Endothelial cell (in vitro differentiated cells): ENCODE measurements at regions not wholly inside any gene's neighbourhood (a gene's known extent, or its start where the extent isn't known, plus 50 kb on each side); places are given as distances from the start of the nearest gene placed in this dataset.

Experiments
- DNase-seq: peaks from one replicate; pipeline ENCODE4 v3.0.0; 2021; ENCODE audit warnings: low spot score
- H3K27ac Mint-ChIP-seq: one replicate; pipeline ENCODE4 v1.8.0; 2021; ENCODE audit warnings: mixed read lengths, inconsistent platforms; ENCODE audit not compliant: unreplicated experiment
- H3K27me3 Mint-ChIP-seq: one replicate; pipeline ENCODE4 v1.8.0; 2021; ENCODE audit warnings: mild to moderate bottlenecking, moderate library complexity, mixed read lengths, inconsistent platforms; ENCODE audit not compliant: unreplicated experiment
- H3K36me3 Mint-ChIP-seq: one replicate; pipeline ENCODE4 v1.8.0; 2021; ENCODE audit warnings: mild to moderate bottlenecking, low read depth, mixed read lengths, inconsistent platforms; ENCODE audit not compliant: unreplicated experiment
- H3K4me1 Mint-ChIP-seq: one replicate; pipeline ENCODE4 v1.8.0; 2021; ENCODE audit warnings: mild to moderate bottlenecking, mixed read lengths, inconsistent platforms; ENCODE audit not compliant: unreplicated experiment
- H3K4me3 Mint-ChIP-seq: one replicate; pipeline ENCODE4 v1.8.0; 2021; ENCODE audit warnings: mild to moderate bottlenecking, mixed read lengths, inconsistent platforms; ENCODE audit not compliant: unreplicated experiment
- H3K9me3 Mint-ChIP-seq: one replicate; pipeline ENCODE4 v1.8.0; 2021; ENCODE audit warnings: mixed read lengths, inconsistent platforms; ENCODE audit not compliant: unreplicated experiment
- TF ChIP-seq, protein P1 (sequence below): fragments of 200-600 bp; sonication (generic); IDR thresholded peaks from one replicate; pipeline ENCODE4 v1.5.0; 2021; ENCODE audit warnings: antibody characterized with exemption; ENCODE audit not compliant: unreplicated experiment

DNA sequence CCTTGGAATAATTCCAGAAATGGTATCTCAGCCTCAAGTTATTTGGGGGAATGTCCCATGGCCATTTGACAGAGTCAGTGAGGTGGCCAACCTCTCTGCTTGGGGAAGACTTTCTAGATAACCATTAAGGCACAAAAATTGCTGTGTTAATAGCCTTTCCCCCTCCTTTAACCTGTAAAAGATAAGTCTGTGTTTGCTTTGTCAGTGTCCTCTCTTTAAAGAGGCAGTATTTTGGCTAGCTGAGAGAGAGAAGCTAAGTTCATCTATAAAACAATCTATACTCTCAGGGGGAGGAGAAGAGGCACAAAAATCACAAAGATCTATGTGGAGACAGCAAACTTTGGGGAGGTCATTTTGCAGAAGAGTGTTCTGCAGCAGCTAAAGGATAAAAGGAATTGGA is 72.1 kb downstream of the PLCE1 start:
- Mint-ChIP-seq H3K27me3 (no peaks in the 10 kb centered on the region), H3K4me3 (no peak overlapping the region), H3K27ac (no peak overlapping the region), H3K9me3 (no peaks in the 10 kb centered on the region), H3K36me3 (no peaks in the 10 kb centered on the region), H3K4me1 (peaks cover 7% of the 10 kb centered on the region)
- TF ChIP-seq, protein P1, sequence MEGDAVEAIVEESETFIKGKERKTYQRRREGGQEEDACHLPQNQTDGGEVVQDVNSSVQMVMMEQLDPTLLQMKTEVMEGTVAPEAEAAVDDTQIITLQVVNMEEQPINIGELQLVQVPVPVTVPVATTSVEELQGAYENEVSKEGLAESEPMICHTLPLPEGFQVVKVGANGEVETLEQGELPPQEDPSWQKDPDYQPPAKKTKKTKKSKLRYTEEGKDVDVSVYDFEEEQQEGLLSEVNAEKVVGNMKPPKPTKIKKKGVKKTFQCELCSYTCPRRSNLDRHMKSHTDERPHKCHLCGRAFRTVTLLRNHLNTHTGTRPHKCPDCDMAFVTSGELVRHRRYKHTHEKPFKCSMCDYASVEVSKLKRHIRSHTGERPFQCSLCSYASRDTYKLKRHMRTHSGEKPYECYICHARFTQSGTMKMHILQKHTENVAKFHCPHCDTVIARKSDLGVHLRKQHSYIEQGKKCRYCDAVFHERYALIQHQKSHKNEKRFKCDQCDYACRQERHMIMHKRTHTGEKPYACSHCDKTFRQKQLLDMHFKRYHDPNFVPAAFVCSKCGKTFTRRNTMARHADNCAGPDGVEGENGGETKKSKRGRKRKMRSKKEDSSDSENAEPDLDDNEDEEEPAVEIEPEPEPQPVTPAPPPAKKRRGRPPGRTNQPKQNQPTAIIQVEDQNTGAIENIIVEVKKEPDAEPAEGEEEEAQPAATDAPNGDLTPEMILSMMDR: no peak
- no peak for DNase-seq

DNA sequence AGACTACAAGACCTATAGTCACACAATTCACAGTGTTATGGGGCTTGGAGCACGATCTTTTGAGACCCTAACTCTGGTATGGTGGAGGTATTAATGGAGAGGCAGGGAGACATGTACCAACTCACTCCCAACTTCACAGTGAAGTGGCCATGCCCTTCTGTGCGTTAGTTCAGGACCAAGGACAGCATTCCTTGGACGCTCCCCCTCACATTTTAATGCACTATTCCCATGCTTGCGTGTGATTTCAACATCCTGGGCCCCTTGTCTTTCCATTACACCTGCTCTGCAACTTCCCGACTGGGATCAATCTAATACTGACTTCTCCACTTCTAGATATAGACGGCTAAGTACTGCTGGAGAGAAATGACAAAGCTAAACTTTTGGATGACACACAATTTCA is 72.7 kb downstream of the PLCE1 start:
- no peaks in the 10 kb centered on the region for H3K27me3 Mint-ChIP-seq
- peak; percentile 54 for DNase-seq
- no peak overlapping the region for H3K27ac Mint-ChIP-seq
- H3K4me1 Mint-ChIP-seq: peaks cover 7% of the 10 kb centered on the region
- H3K4me3 Mint-ChIP-seq: no peak overlapping the region
- no peaks in the 10 kb centered on the region for H3K9me3 Mint-ChIP-seq
- TF ChIP-seq, protein P1: no peak
- H3K36me3 Mint-ChIP-seq: no peaks in the 10 kb centered on the region

DNA sequence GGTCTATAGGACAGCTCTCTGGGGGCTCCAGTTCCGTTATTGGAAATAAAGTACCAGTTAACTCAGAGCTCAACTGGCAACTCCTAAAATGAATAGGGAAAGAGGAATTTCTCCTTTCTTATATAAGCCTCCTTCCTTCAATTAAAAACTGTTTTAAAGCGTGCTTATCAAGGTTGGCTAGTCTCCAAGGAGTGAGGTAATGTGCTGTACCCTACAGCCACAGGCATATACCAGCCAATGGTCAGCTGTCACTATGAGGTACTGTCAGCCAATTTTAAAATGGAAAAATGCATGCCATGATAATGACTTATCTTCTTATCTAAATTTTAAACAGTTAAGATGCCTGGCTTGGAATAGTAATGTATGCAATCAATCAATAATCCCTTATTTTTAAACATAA is 76.2 kb downstream of the PLCE1 start:
- Mint-ChIP-seq H3K4me1 (peaks cover 7% of the 10 kb centered on the region), H3K36me3 (no peaks in the 10 kb centered on the region), H3K4me3 (no peak overlapping the region), H3K9me3 (no peaks in the 10 kb centered on the region), H3K27me3 (no peaks in the 10 kb centered on the region), H3K27ac (no peak overlapping the region)
- DNase-seq: no peak
- TF ChIP-seq, protein P1: no peak

- Mint-ChIP-seq H3K9me3 (no peaks in the 10 kb centered on the region), H3K27ac (no peak overlapping the region), H3K36me3 (no peaks in the 10 kb centered on the region), H3K4me3 (no peak overlapping the region), H3K4me1 (no peaks in the 10 kb centered on the region), H3K27me3 (no peaks in the 10 kb centered on the region)
- TF ChIP-seq, protein P1: no peak
- no peak for DNase-seq
Observed at GRCh38 chr10:94074462-94074861, 80.7 kb downstream of the PLCE1 start.

DNA sequence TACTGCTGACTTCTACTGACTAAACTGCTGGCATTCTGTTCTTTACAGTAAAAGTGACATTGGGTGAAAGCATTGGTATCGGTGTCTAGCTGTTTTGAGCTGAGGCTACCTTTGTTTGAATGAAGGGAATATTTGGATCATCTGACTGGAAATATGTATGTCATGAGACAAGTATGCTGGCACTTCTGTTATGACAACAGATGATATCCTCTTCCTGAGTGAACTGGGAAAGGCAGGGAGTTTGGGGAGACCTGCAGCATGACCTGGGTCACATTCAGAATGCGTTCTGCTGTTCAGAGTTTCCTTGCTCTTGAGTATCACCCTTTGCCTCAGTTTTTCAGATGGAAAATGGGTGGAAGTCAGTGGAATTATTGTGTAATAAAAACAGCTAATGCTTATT is 81.8 kb downstream of the PLCE1 start:
- H3K4me3 Mint-ChIP-seq: no peak overlapping the region
- no peak overlapping the region for H3K27ac Mint-ChIP-seq
- no peaks in the 10 kb centered on the region for H3K36me3 Mint-ChIP-seq
- H3K9me3 Mint-ChIP-seq: no peaks in the 10 kb centered on the region
- H3K4me1 Mint-ChIP-seq: no peaks in the 10 kb centered on the region
- DNase-seq: no peak
- TF ChIP-seq, protein P1: no peak
- H3K27me3 Mint-ChIP-seq: no peaks in the 10 kb centered on the region
